DOHH2 (cell line): ENCODE measurements at regions not wholly inside any gene's neighbourhood (a gene's known extent, or its start where the extent isn't known, plus 50 kb on each side); places are given as distances from the start of the nearest gene placed in this dataset.

ENCODE experiments used
- CTCF ChIP-seq: fragments of 200-600 bp; sonication (generic); IDR thresholded peaks from one replicate; pipeline ENCODE4 v1.5.1; 2014; ENCODE audit warnings: antibody characterized with exemption, mild to moderate bottlenecking, low read depth, low read length; ENCODE audit not compliant: poor library complexity, severe bottlenecking
- EZH2phosphoT487 ChIP-seq: fragments of 200-600 bp; sonication (generic); IDR thresholded peaks from 2 replicates; pipeline ENCODE4 v1.6.1; 2017; ENCODE audit warnings: borderline replicate concordance, mild to moderate bottlenecking, antibody characterized with exemption, low read length, moderate library complexity, mixed read lengths

- no peak for TF ChIP-seq CTCF
- TF ChIP-seq EZH2phosphoT487, result no peak
Observed at GRCh38 chr11:15605094-15605493, 490.4 kb downstream of the INSC start.
